HCT116 (cell line): ENCODE measurements at regions not wholly inside any gene's neighbourhood (a gene's known extent, or its start where the extent isn't known, plus 50 kb on each side); places are given as distances from the start of the nearest gene placed in this dataset.

Experiments
- ATAC-seq: fragments of 200-7000 bp; cut with Tn5 transposase; 2 replicates; pipeline ENCODE4 v1.9.1; 2020; ENCODE audit warnings: mild to moderate bottlenecking, moderate library complexity
- BruUV-seq: library from RNA; stranded (reverse); fragments of 400-500 nt; replicated peaks from 2 replicates; lab custom pipeline; 2021; lab: Mats Ljungman, UMichigan
- CTCF ChIA-PET: fragments of 300-600 bp; sonication (Branson Sonifier 250); formaldehyde crosslinking; loops from one replicate; lab custom pipeline; 2021; ENCODE audit warnings: antibody characterized with exemption; lab: Charles Lee
- POLR2A ChIA-PET: fragments of 300-600, 350-600 bp; sonication (Branson Sonifier 250); formaldehyde crosslinking; loops from one replicate; lab custom pipeline; 2021; ENCODE audit warnings: antibody characterized with exemption; lab: Charles Lee
- RAD21 ChIA-PET, 2 experiments: fragments of 300-600 bp; sonication (Branson Sonifier 250); formaldehyde crosslinking; loops; one replicate each; lab custom pipeline; 2023; ENCODE audit warnings: low total read pairs in 2 of 2; ENCODE audit not compliant: uncharacterized antibody in 2 of 2, unreplicated experiment in 2 of 2, low non-redundant PET in 1 of 2; lab: Charles Lee
- DNase-seq: peaks from one replicate; pipeline ENCODE4 v3.0.0-alpha.2; 2010; ENCODE audit warnings: low read depth, low spot score
- H2AFZ ChIP-seq: fragments of 200-600 bp; shearing (Covaris generic), sonication (generic); 2 replicates; pipeline ENCODE4 v1.6.1; 2017; ENCODE audit warnings: low read depth, mixed run types, mixed read lengths, antibody characterized with exemption, low read length; ENCODE audit not compliant: poor library complexity, severe bottlenecking
- H3K27ac ChIP-seq: 2 replicates; pipeline ENCODE4 v1.5.1; 2012; ENCODE audit warnings: low read depth, low read length
- H3K27me3 ChIP-seq: fragments of 200-600 bp; sonication (generic); 2 replicates; pipeline ENCODE4 v1.6.1; 2016; ENCODE audit warnings: mixed run types, low read length, mixed read lengths; ENCODE audit not compliant: insufficient read depth
- H3K36me3 ChIP-seq, 2 experiments: fragments of 200-500 bp in 1 of 2; fragments of 200-600 bp in 1 of 2; sonication (Bioruptor generic) in 1 of 2; sonication (generic) in 1 of 2; 2 replicates each; pipeline versions ENCODE4 v1.5.1 to v1.6.1; 2014 to 2016; ENCODE audit warnings: low read length in 2 of 2, inconsistent platforms in 1 of 2, mixed read lengths in 1 of 2, mixed run types in 1 of 2; ENCODE audit not compliant: insufficient read depth in 2 of 2, control insufficient read depth in 1 of 2
- H3K4me1 ChIP-seq, 2 experiments: fragments of 200-600 bp in 1 of 2; sonication (generic) in 1 of 2; 2 replicates each; pipeline versions ENCODE4 v1.5.1 to v1.6.1; 2012 to 2017; ENCODE audit warnings: low read length in 2 of 2, inconsistent platforms in 1 of 2, mild to moderate bottlenecking in 1 of 2, mixed read lengths in 1 of 2, mixed run types in 1 of 2, moderate library complexity in 1 of 2; ENCODE audit not compliant: insufficient read depth in 2 of 2, control insufficient read depth in 1 of 2
- H3K4me2 ChIP-seq: fragments of 200-600 bp; sonication (generic); 2 replicates; pipeline ENCODE4 v1.6.1; 2017; ENCODE audit warnings: mixed run types, low read length, mixed read lengths
- H3K4me3 ChIP-seq, 2 experiments: fragments of 200-600 bp in 1 of 2; sonication (generic) in 1 of 2; replicated peaks in 1 of 2; 2 replicates each; pipeline ENCODE4 v1.5.1; 2011 to 2016; ENCODE audit warnings: low read length in 2 of 2, control low read depth in 1 of 2, low read depth in 1 of 2, mild to moderate bottlenecking in 1 of 2, mixed read lengths in 1 of 2, mixed run types in 1 of 2
- H3K79me2 ChIP-seq: fragments of 200-600 bp; sonication (generic); 2 replicates; pipeline ENCODE4 v1.6.1; 2017; ENCODE audit warnings: mild to moderate bottlenecking, mixed run types, low read length, moderate library complexity, mixed read lengths; ENCODE audit not compliant: insufficient read depth
- H3K9ac ChIP-seq: fragments of 200-600 bp; sonication (generic); 2 replicates; pipeline ENCODE4 v1.6.1; 2016; ENCODE audit warnings: low read length, mixed read lengths
- H3K9me2 ChIP-seq: fragments of 200-600 bp; sonication (generic), shearing (Covaris generic); 2 replicates; pipeline ENCODE4 v1.6.1; 2017; ENCODE audit warnings: mixed run types, mild to moderate bottlenecking, moderate library complexity; ENCODE audit not compliant: insufficient read depth
- H3K9me3 ChIP-seq, 2 experiments: fragments of 200-500 bp in 1 of 2; fragments of 200-600 bp in 1 of 2; sonication (Bioruptor generic) in 1 of 2; sonication (generic) in 1 of 2; 2 replicates each; pipeline ENCODE4 v1.6.1; 2014 to 2017; ENCODE audit warnings: low read length in 2 of 2, mixed read lengths in 2 of 2, inconsistent platforms in 1 of 2, low read depth in 1 of 2, mild to moderate bottlenecking in 1 of 2, mixed run types in 1 of 2, moderate library complexity in 1 of 2; ENCODE audit not compliant: control insufficient read depth in 1 of 2, insufficient read depth in 1 of 2
- H4K20me1 ChIP-seq: fragments of 200-600 bp; sonication (generic), shearing (Covaris generic); 2 replicates; pipeline ENCODE4 v1.6.1; 2017; ENCODE audit warnings: mixed run types, mild to moderate bottlenecking, moderate library complexity; ENCODE audit not compliant: insufficient read depth
- CBX3 ChIP-seq: IDR thresholded peaks from 2 replicates; pipeline ENCODE4 v1.6.1; 2012; ENCODE audit warnings: low read depth
- CEBPB ChIP-seq: IDR thresholded peaks from 2 replicates; pipeline ENCODE4 v1.6.1; 2012; ENCODE audit warnings: low read depth
- CTCF ChIP-seq, 3 experiments: fragments of 200-600 bp in 1 of 3; sonication (generic) in 1 of 3; IDR thresholded peaks in 2 of 3; conservative IDR thresholded peaks in 1 of 3; 2 replicates each; pipeline ENCODE4 v1.5.1; 2012 to 2017; ENCODE audit warnings: low read depth in 2 of 3, low read length in 2 of 3, antibody characterized with exemption in 1 of 3, borderline replicate concordance in 1 of 3, control low read depth in 1 of 3, mild to moderate bottlenecking in 1 of 3, mixed read lengths in 1 of 3, mixed run types in 1 of 3, moderate library complexity in 1 of 3; ENCODE audit not compliant: insufficient read depth in 1 of 3
- FOSL1 ChIP-seq: IDR thresholded peaks from 2 replicates; pipeline ENCODE4 v1.6.1; 2012; ENCODE audit warnings: low read depth
- JUND ChIP-seq: IDR thresholded peaks from 2 replicates; pipeline ENCODE4 v1.6.1; 2012
- MAX ChIP-seq: IDR thresholded peaks from 2 replicates; pipeline ENCODE4 v1.6.1; 2012
- REST ChIP-seq: IDR thresholded peaks from 2 replicates; pipeline ENCODE4 v1.6.1; 2012; ENCODE audit warnings: low read depth
- SIN3A ChIP-seq: IDR thresholded peaks from 2 replicates; pipeline ENCODE4 v1.6.1; 2012; ENCODE audit warnings: low read depth
- YY1 ChIP-seq: IDR thresholded peaks from 2 replicates; pipeline ENCODE4 v1.6.1; 2011; ENCODE audit warnings: low read length, low read depth, moderate library complexity, mild to moderate bottlenecking; ENCODE audit not compliant: insufficient replicate concordance; ENCODE audit errors: extremely low read depth
- ZFX ChIP-seq: fragments of 450-650 bp; IDR thresholded peaks from 2 replicates; pipeline ENCODE4 v1.6.1; 2017
- ZNF274 ChIP-seq: fragments of 200-500 bp; sonication (Bioruptor generic); IDR thresholded peaks from 2 replicates; pipeline ENCODE4 v1.6.1; 2014; ENCODE audit warnings: mild to moderate bottlenecking, low read depth, low read length, inconsistent platforms
- intact Hi-C: fragments of 100-400 bp; cut with micrococcal nuclease; formaldehyde crosslinking; loops from 2 replicates; pipeline ENCODE4 v1.10.0; 2022

- Histone ChIP-seq H2AFZ (no peak overlapping the region), H3K9me3 (no peaks in the 10 kb centered on the region), H3K27me3 (no peaks in the 10 kb centered on the region), H3K4me2 (no peak overlapping the region), H3K36me3 (no peaks in the 10 kb centered on the region), H3K4me3 (no peak overlapping the region), H4K20me1 (no peaks in the 10 kb centered on the region), H3K9ac (no peak overlapping the region), H3K79me2 (no peaks in the 10 kb centered on the region), H3K4me1 (no peaks in the 10 kb centered on the region), H3K27ac (no peak overlapping the region), H3K9me2 (no peaks in the 10 kb centered on the region)
- CTCF ChIA-PET: no interaction called here
- no peak for ATAC-seq
- no peak for TF ChIP-seq SIN3A
- TF ChIP-seq MAX: no peak
- TF ChIP-seq JUND: no peak
- POLR2A ChIA-PET: no interaction called here
- RAD21 ChIA-PET: no interaction called here
- BruUV-seq: no TSS peak
- intact Hi-C loops: no loop called here
- no peak for DNase-seq
Observed at GRCh38 chr5:62920856-62921255, 342.2 kb downstream of the LRRC70 start.

- intact Hi-C loops: no loop called here
- no TSS peak for BruUV-seq
- Histone ChIP-seq H4K20me1 (no peaks in the 10 kb centered on the region), H3K4me3 (no peak overlapping the region), H3K27ac (no peak overlapping the region), H2AFZ (no peak overlapping the region), H3K9ac (no peak overlapping the region), H3K27me3 (no peaks in the 10 kb centered on the region), H3K36me3 (no peaks in the 10 kb centered on the region), H3K4me1 (no peaks in the 10 kb centered on the region), H3K9me3 (no peaks in the 10 kb centered on the region), H3K9me2 (no peaks in the 10 kb centered on the region), H3K79me2 (no peaks in the 10 kb centered on the region), H3K4me2 (no peak overlapping the region)
- POLR2A ChIA-PET: no interaction called here
- RAD21 ChIA-PET: no interaction called here
- ATAC-seq: no peak
- CTCF ChIA-PET: no interaction called here
- TF ChIP-seq REST: no peak
- no peak for TF ChIP-seq CBX3
- no peak for TF ChIP-seq ZFX
- TF ChIP-seq ZNF274: no peak
- no peak for TF ChIP-seq CTCF (IDR thresholded peaks at IDR 0.05 in 2 of 3, conservative IDR thresholded peaks at IDR 0.05 in 1 of 3; ENCODE audit: borderline replicate concordance in 1 of 3, insufficient read depth in 1 of 3, low read depth in 2 of 3, low read length in 2 of 3)
- TF ChIP-seq CEBPB: no peak
- no peak for TF ChIP-seq YY1
- no peak for TF ChIP-seq FOSL1
- TF ChIP-seq SIN3A: no peak
- no peak for DNase-seq
Observed at GRCh38 chr5:62909326-62909725, 330.7 kb downstream of the LRRC70 start.
